Activated CD4-positive, alpha-beta T cell treated with anti-CD3 and anti-CD28 coated beads for 36 hours (primary cell): ENCODE measurements at regions not wholly inside any gene's neighbourhood (a gene's known extent, or its start where the extent isn't known, plus 50 kb on each side); places are given as distances from the start of the nearest gene placed in this dataset.
"Not testable (repeated sequence)": the region's sequence is repeated elsewhere in the genome, so short reads cannot be mapped to it uniquely, and the experiment has no call there.

Experiments used
- ATAC-seq: fragments of 200-7000 bp; cut with Tn5 transposase; one replicate; pipeline ENCODE4 v1.10.0; 2021; ENCODE audit warnings: mild to moderate bottlenecking, moderate library complexity
- CTCF ChIA-PET: fragments of 350-600 bp; sonication (Branson Sonifier 250); formaldehyde crosslinking; loops from one replicate; lab custom pipeline; 2021; ENCODE audit warnings: antibody characterized with exemption; lab: Charles Lee
- POLR2A ChIA-PET: fragments of 350-600 bp; sonication (Branson Sonifier 250); formaldehyde crosslinking; loops from one replicate; lab custom pipeline; 2021; ENCODE audit warnings: antibody characterized with exemption, inconsistent platforms; lab: Charles Lee
- DNase-seq: peaks from one replicate; pipeline ENCODE4 v3.0.0-alpha.2; 2020
- H3K27ac Mint-ChIP-seq: one replicate; pipeline ENCODE4 v1.8.0; 2021; ENCODE audit warnings: mixed read lengths
- H3K27me3 Mint-ChIP-seq: one replicate; pipeline ENCODE4 v1.8.0; 2021; ENCODE audit warnings: mixed read lengths
- H3K36me3 Mint-ChIP-seq: one replicate; pipeline ENCODE4 v1.8.0; 2021; ENCODE audit warnings: low read depth, mixed read lengths
- H3K4me1 Mint-ChIP-seq: one replicate; pipeline ENCODE4 v1.8.0; 2021; ENCODE audit warnings: mixed read lengths
- H3K4me3 Mint-ChIP-seq: one replicate; pipeline ENCODE4 v1.8.0; 2021; ENCODE audit warnings: mild to moderate bottlenecking, moderate library complexity, mixed read lengths
- H3K9me3 Mint-ChIP-seq: one replicate; pipeline ENCODE4 v1.8.0; 2021; ENCODE audit warnings: low read depth, mixed read lengths
- intact Hi-C, 2 experiments: fragments of 100-400 bp; cut with DNase I in 1 of 2; cut with micrococcal nuclease in 1 of 2; formaldehyde crosslinking; loops; one replicate each; pipeline versions ENCODE4 v1.14.2 to v1.15.1; 2022 to 2024; cut with DNase I, micrococcal nuclease

GRCh38 chr20:58577871-58578598 lies 62.8 kb upstream of the APCDD1L start:
- Mint-ChIP-seq H3K9me3 (peaks cover 12% of the 10 kb centered on the region), H3K36me3 (no peaks in the 10 kb centered on the region), H3K4me1 (no peaks in the 10 kb centered on the region), H3K4me3 (no peak overlapping the region), H3K27me3 (peaks cover 12% of the 10 kb centered on the region), H3K27ac (no peak overlapping the region)
- DNase-seq (no peak), ATAC-seq (no peak)
- ChIA-PET CTCF (interaction anchor here (0.7 kb wide), 1 partner anchor 9 kb away, joined by 3 read pairs; no protein-coding TSS in a partner anchor), POLR2A (no interaction called here)
- intact Hi-C loops: no loop called here

GRCh38 chr20:58577139-58577806 lies 62.1 kb upstream of the APCDD1L start:
- H3K4me3 Mint-ChIP-seq: no peak overlapping the region
- H3K9me3 Mint-ChIP-seq: peaks cover 6% of the 10 kb centered on the region
- CTCF ChIA-PET: no interaction called here
- POLR2A ChIA-PET: no interaction called here
- ATAC-seq (no peak), DNase-seq (no peak)
- intact Hi-C loops: no loop called here
- no peak overlapping the region for H3K27ac Mint-ChIP-seq
- H3K4me1 Mint-ChIP-seq: no peaks in the 10 kb centered on the region
- peaks cover 10% of the 10 kb centered on the region for H3K27me3 Mint-ChIP-seq
- H3K36me3 Mint-ChIP-seq: no peaks in the 10 kb centered on the region

- ChIA-PET CTCF (no interaction called here), POLR2A (no interaction called here)
- Mint-ChIP-seq H3K4me3 (no peak overlapping the region), H3K9me3 (peaks cover under 1% of the 10 kb centered on the region), H3K27ac (no peak overlapping the region), H3K36me3 (no peaks in the 10 kb centered on the region), H3K27me3 (peaks cover 10% of the 10 kb centered on the region), H3K4me1 (no peaks in the 10 kb centered on the region)
- DNase-seq (no peak), ATAC-seq (no peak)
- intact Hi-C loops: no loop called here
Measured at GRCh38 chr20:58576603-58576970, 61.4 kb upstream of the APCDD1L start.

GRCh38 chr20:58575776-58576602 lies 60.8 kb upstream of the APCDD1L start:
- DNase-seq (no peak), ATAC-seq (no peak)
- ChIA-PET POLR2A (interaction anchor here (0.7 kb wide), 1 partner anchor 1218 kb away, joined by 3 read pairs; no protein-coding TSS in a partner anchor), CTCF (interaction anchor here (0.7 kb wide), 1 partner anchor 872 kb away, joined by 3 read pairs; no protein-coding TSS in a partner anchor)
- H3K36me3 Mint-ChIP-seq: no peaks in the 10 kb centered on the region
- intact Hi-C loops: no loop called here
- peaks cover 10% of the 10 kb centered on the region for H3K27me3 Mint-ChIP-seq
- no peaks in the 10 kb centered on the region for H3K4me1 Mint-ChIP-seq
- H3K9me3 Mint-ChIP-seq: no peaks in the 10 kb centered on the region
- no peak overlapping the region for H3K4me3 Mint-ChIP-seq
- H3K27ac Mint-ChIP-seq: no peak overlapping the region

- intact Hi-C loops: no loop called here
- ChIA-PET POLR2A (no interaction called here), CTCF (interaction anchor here (0.6 kb wide), 1 partner anchor 39 kb away, joined by 3 read pairs; no protein-coding TSS in a partner anchor)
- Mint-ChIP-seq H3K9me3 (no peaks in the 10 kb centered on the region), H3K36me3 (no peaks in the 10 kb centered on the region), H3K27me3 (peaks cover 10% of the 10 kb centered on the region), H3K4me1 (no peaks in the 10 kb centered on the region), H3K27ac (no peak overlapping the region), H3K4me3 (no peak overlapping the region)
- no peak for ATAC-seq
- DNase-seq: no peak
Measured at GRCh38 chr20:58574469-58574868, 59.3 kb upstream of the APCDD1L start.

- DNase-seq: no peak
- CTCF ChIA-PET: interaction anchor here (0.6 kb wide), 1 partner anchor 40 kb away, joined by 3 read pairs; no protein-coding TSS in a partner anchor
- Mint-ChIP-seq H3K36me3 (no peaks in the 10 kb centered on the region), H3K27ac (no peak overlapping the region), H3K4me3 (no peak overlapping the region), H3K27me3 (peaks cover 10% of the 10 kb centered on the region), H3K9me3 (no peaks in the 10 kb centered on the region), H3K4me1 (no peaks in the 10 kb centered on the region)
- POLR2A ChIA-PET: no interaction called here
- no peak for ATAC-seq
- intact Hi-C loops: no loop called here
Measured at GRCh38 chr20:58573986-58574385, 58.8 kb upstream of the APCDD1L start.

GRCh38 chr20:58573257-58573656 lies 58.1 kb upstream of the APCDD1L start:
- ATAC-seq (no peak), DNase-seq (no peak)
- no peaks in the 10 kb centered on the region for H3K9me3 Mint-ChIP-seq
- H3K4me1 Mint-ChIP-seq: no peaks in the 10 kb centered on the region
- intact Hi-C loops: no loop called here
- H3K36me3 Mint-ChIP-seq: no peaks in the 10 kb centered on the region
- H3K4me3 Mint-ChIP-seq: no peak overlapping the region
- H3K27me3 Mint-ChIP-seq: peaks cover 10% of the 10 kb centered on the region
- POLR2A ChIA-PET: no interaction called here
- no peak overlapping the region for H3K27ac Mint-ChIP-seq
- CTCF ChIA-PET: no interaction called here

- H3K9me3 Mint-ChIP-seq, DNase-seq, ATAC-seq, H3K4me3 Mint-ChIP-seq, H3K36me3 Mint-ChIP-seq, POLR2A ChIA-PET, H3K4me1 Mint-ChIP-seq, H3K27ac Mint-ChIP-seq, intact Hi-C loops, CTCF ChIA-PET, H3K27me3 Mint-ChIP-seq: not testable (repeated sequence)
Measured at GRCh38 chr20:58572428-58572763, 57.2 kb upstream of the APCDD1L start.

- peaks cover 4% of the 10 kb centered on the region for H3K27me3 Mint-ChIP-seq
- POLR2A ChIA-PET: no interaction called here
- H3K36me3 Mint-ChIP-seq: no peaks in the 10 kb centered on the region
- intact Hi-C loops: no loop called here
- no peak overlapping the region for H3K4me3 Mint-ChIP-seq
- CTCF ChIA-PET: no interaction called here
- no peaks in the 10 kb centered on the region for H3K4me1 Mint-ChIP-seq
- H3K27ac Mint-ChIP-seq: no peak overlapping the region
- DNase-seq: no peak
- no peak for ATAC-seq
- no peaks in the 10 kb centered on the region for H3K9me3 Mint-ChIP-seq
Measured at GRCh38 chr20:58571693-58572427, 56.7 kb upstream of the APCDD1L start.

- ChIA-PET CTCF (no interaction called here), POLR2A (no interaction called here)
- H3K36me3 Mint-ChIP-seq: no peaks in the 10 kb centered on the region
- intact Hi-C loops: no loop called here
- no peak overlapping the region for H3K4me3 Mint-ChIP-seq
- no peak for DNase-seq
- ATAC-seq: no peak
- H3K27ac Mint-ChIP-seq: no peak overlapping the region
- H3K4me1 Mint-ChIP-seq: no peaks in the 10 kb centered on the region
- H3K27me3 Mint-ChIP-seq: peaks cover 4% of the 10 kb centered on the region
- H3K9me3 Mint-ChIP-seq: no peaks in the 10 kb centered on the region
Measured at GRCh38 chr20:58571356-58571692, 56.1 kb upstream of the APCDD1L start.

GRCh38 chr20:58570204-58570859 lies 55.1 kb upstream of the APCDD1L start:
- ChIA-PET POLR2A (interaction anchor here (0.7 kb wide), 1 partner anchor 77 kb away, joined by 3 read pairs; no protein-coding TSS in a partner anchor), CTCF (no interaction called here)
- DNase-seq (no peak), ATAC-seq (no peak)
- Mint-ChIP-seq H3K4me1 (no peaks in the 10 kb centered on the region), H3K36me3 (no peaks in the 10 kb centered on the region), H3K27me3 (peaks cover 4% of the 10 kb centered on the region), H3K9me3 (no peaks in the 10 kb centered on the region), H3K4me3 (no peak overlapping the region), H3K27ac (no peak overlapping the region)
- intact Hi-C loops: no loop called here
